Peyer's patch (tissue), 4 donors: ENCODE measurements at regions not wholly inside any gene's neighbourhood (a gene's known extent, or its start where the extent isn't known, plus 50 kb on each side); places are given as distances from the start of the nearest gene placed in this dataset.

Experiments used
- DNase-seq, 3 donors: peaks; one replicate each; pipeline ENCODE4 v3.0.0-alpha.2; 2017 to 2019
- H3K27ac ChIP-seq, 4 donors: fragments of 200-600 bp; sonication (generic); one replicate each; pipeline ENCODE4 v1.5.1; 2016 to 2019
- H3K27me3 ChIP-seq, 2 donors: fragments of 200-600 bp; sonication (generic); one replicate each; pipeline ENCODE4 v1.5.1; 2019
- H3K36me3 ChIP-seq, 3 donors: fragments of 200-600 bp; sonication (generic); one replicate each; pipeline ENCODE4 v1.5.1; 2016 to 2019
- H3K4me1 ChIP-seq, 4 donors: fragments of 200-600 bp; sonication (generic); one replicate each; pipeline ENCODE4 v1.5.1; 2016 to 2019
- H3K4me3 ChIP-seq, 4 donors: fragments of 200-600 bp; sonication (generic); 1 replicate in 3 of 4; 2 replicates in 1 of 4; pipeline ENCODE4 v1.5.1; 2016 to 2019; ENCODE audit warnings: mild to moderate bottlenecking in 1 of 4
- H3K9me3 ChIP-seq, 4 donors: fragments of 200-600 bp; sonication (generic); one replicate each; pipeline ENCODE4 v1.5.1; 2016 to 2019; ENCODE audit warnings: mild to moderate bottlenecking in 1 of 4
- CTCF ChIP-seq, 6 experiments: fragments of 450-650 bp in 4 of 6; fragments of 200-600 bp in 2 of 6; sonication (generic) in 1 of 6; IDR thresholded peaks; one replicate each; pipeline ENCODE4 v1.5.1; 2017 to 2019; ENCODE audit warnings: antibody characterized with exemption in 6 of 6, mild to moderate bottlenecking in 3 of 6, moderate library complexity in 1 of 6
- POLR2A ChIP-seq, 2 donors: fragments of 450-650 bp; IDR thresholded peaks; one replicate each; pipeline ENCODE4 v1.5.1; 2017; ENCODE audit warnings: antibody characterized with exemption in 2 of 2, mild to moderate bottlenecking in 2 of 2, moderate library complexity in 2 of 2

GRCh38 chr1:213570487-213570886, 417.3 kb upstream of the PROX1 start:
- no peaks in the 10 kb centered on the region for H3K27me3 ChIP-seq
- DNase-seq = no peak
- H3K27ac ChIP-seq = no peak overlapping the region
- no peak overlapping the region for H3K4me3 ChIP-seq
- H3K4me1 ChIP-seq = no peaks in the 10 kb centered on the region
- H3K9me3 ChIP-seq = no peaks in the 10 kb centered on the region
- TF ChIP-seq CTCF (IDR thresholded peaks at IDR 0.05) = no peak
- no peak for TF ChIP-seq POLR2A (IDR thresholded peaks at IDR 0.05)
- no peaks in the 10 kb centered on the region for H3K36me3 ChIP-seq

GRCh38 chr1:213571419-213571818, 416.4 kb upstream of the PROX1 start:
- TF ChIP-seq CTCF (IDR thresholded peaks at IDR 0.05) (no peak), POLR2A (IDR thresholded peaks at IDR 0.05) (no peak)
- Histone ChIP-seq H3K9me3 (no peaks in the 10 kb centered on the region), H3K36me3 (no peaks in the 10 kb centered on the region), H3K27me3 (no peaks in the 10 kb centered on the region), H3K4me1 (no peaks in the 10 kb centered on the region), H3K4me3 (no peak overlapping the region), H3K27ac (no peak overlapping the region)
- DNase-seq = no peak

- no peak for DNase-seq
- Histone ChIP-seq H3K36me3 (no peaks in the 10 kb centered on the region), H3K4me3 (no peak overlapping the region), H3K9me3 (no peaks in the 10 kb centered on the region), H3K27me3 (no peaks in the 10 kb centered on the region), H3K27ac (no peak overlapping the region), H3K4me1 (no peaks in the 10 kb centered on the region)
- TF ChIP-seq CTCF (IDR thresholded peaks at IDR 0.05) = no peak
- no peak for TF ChIP-seq POLR2A (IDR thresholded peaks at IDR 0.05)
Observed at GRCh38 chr1:213571843-213572242, 415.9 kb upstream of the PROX1 start.

GRCh38 chr1:213572912-213573647, 414.7 kb upstream of the PROX1 start:
- Histone ChIP-seq H3K4me3 (no peak overlapping the region), H3K27me3 (no peaks in the 10 kb centered on the region), H3K27ac (no peak overlapping the region), H3K9me3 (no peaks in the 10 kb centered on the region), H3K4me1 (no peaks in the 10 kb centered on the region), H3K36me3 (no peaks in the 10 kb centered on the region)
- TF ChIP-seq POLR2A (IDR thresholded peaks at IDR 0.05) (no peak), CTCF (IDR thresholded peaks at IDR 0.05) (no peak)
- no peak for DNase-seq

GRCh38 chr1:213573648-213574009, 414.1 kb upstream of the PROX1 start:
- TF ChIP-seq POLR2A (IDR thresholded peaks at IDR 0.05) (no peak), CTCF (IDR thresholded peaks at IDR 0.05) (no peak)
- Histone ChIP-seq H3K4me1 (peaks cover 0 to 4% (median 0%) of the 10 kb centered on the region in 4 donors), H3K4me3 (no peak overlapping the region), H3K9me3 (no peaks in the 10 kb centered on the region), H3K36me3 (no peaks in the 10 kb centered on the region), H3K27ac (no peak overlapping the region), H3K27me3 (no peaks in the 10 kb centered on the region)
- DNase-seq = no peak
